SK-N-SH (cell line): ENCODE measurements at regions not wholly inside any gene's neighbourhood (a gene's known extent, or its start where the extent isn't known, plus 50 kb on each side); places are given as distances from the start of the nearest gene placed in this dataset.

Experiments used
- CTCF ChIA-PET: fragments of 300-600, 350-600 bp; formaldehyde crosslinking; extraction: SDS; loops from one replicate; lab custom pipeline; 2021; lab: Yijun Ruan, JAX
- POLR2A ChIA-PET: fragments of 350-600 bp; sonication (Branson Sonifier 250); formaldehyde crosslinking; extraction: SDS; loops from one replicate; lab custom pipeline; 2020; ENCODE audit warnings: antibody characterized with exemption, inconsistent platforms; lab: Yijun Ruan, JAX
- DNase-seq: peaks from one replicate; pipeline ENCODE4 v3.0.0; 2012
- H2AFZ ChIP-seq: fragments of 200-600 bp; sonication (generic); 2 replicates; pipeline ENCODE4 v1.8.1; 2016; ENCODE audit warnings: antibody characterized with exemption, mild to moderate bottlenecking, low read depth
- H3F3A ChIP-seq: fragments of 200-600 bp; sonication (generic); replicated peaks from 2 replicates; pipeline ENCODE3; 2016; ENCODE audit warnings: antibody characterized with exemption, mild to moderate bottlenecking; ENCODE audit not compliant: insufficient read depth
- H3K27ac ChIP-seq, 2 experiments: fragments of 200-500 bp in 1 of 2; fragments of 200-600 bp in 1 of 2; sonication (Bioruptor generic) in 1 of 2; sonication (generic), shearing (Covaris generic) in 1 of 2; 2 replicates each; pipeline versions ENCODE4 v1.5.1 to v1.6.1; 2014 to 2016; ENCODE audit warnings: low read depth in 2 of 2, inconsistent platforms in 1 of 2, low read length in 1 of 2, mild to moderate bottlenecking in 1 of 2, mixed read lengths in 1 of 2
- H3K27me3 ChIP-seq: fragments of 200-600 bp; sonication (generic), shearing (Covaris generic); 2 replicates; pipeline ENCODE4 v1.6.1; 2016; ENCODE audit warnings: mixed run types; ENCODE audit not compliant: insufficient read depth
- H3K36me3 ChIP-seq, 2 experiments: fragments of 200-500 bp in 1 of 2; fragments of 200-600 bp in 1 of 2; sonication (Bioruptor generic) in 1 of 2; sonication (generic) in 1 of 2; replicated peaks in 1 of 2; 2 replicates each; pipeline versions ENCODE3 to v1.5.1; 2014 to 2016; ENCODE audit warnings: low read length in 1 of 2, mild to moderate bottlenecking in 1 of 2; ENCODE audit not compliant: insufficient read depth in 2 of 2, control insufficient read depth in 1 of 2
- H3K4me1 ChIP-seq, 2 experiments: fragments of 200-500 bp in 1 of 2; fragments of 200-600 bp in 1 of 2; sonication (Bioruptor generic) in 1 of 2; sonication (generic), shearing (Covaris generic) in 1 of 2; 2 replicates each; pipeline versions ENCODE4 v1.5.1 to v1.6.1; 2014 to 2016; ENCODE audit warnings: low read depth in 1 of 2, low read length in 1 of 2, mixed run types in 1 of 2; ENCODE audit not compliant: insufficient read depth in 2 of 2, control insufficient read depth in 1 of 2
- H3K4me2 ChIP-seq: fragments of 200-600 bp; sonication (generic), shearing (Covaris generic); 2 replicates; pipeline ENCODE4 v1.6.1; 2017; ENCODE audit warnings: mixed run types
- H3K4me3 ChIP-seq, 2 experiments: fragments of 200-500 bp in 1 of 2; fragments of 200-600 bp in 1 of 2; sonication (Bioruptor generic) in 1 of 2; sonication (generic), shearing (Covaris generic) in 1 of 2; 2 replicates each; pipeline versions ENCODE4 v1.5.1 to v1.8.1; 2014 to 2016; ENCODE audit warnings: low read depth in 2 of 2, inconsistent platforms in 1 of 2, low read length in 1 of 2, mild to moderate bottlenecking in 1 of 2, mixed read lengths in 1 of 2, moderate library complexity in 1 of 2
- H3K79me2 ChIP-seq: fragments of 200-600 bp; sonication (generic); 2 replicates; pipeline ENCODE4 v1.8.1; 2017; ENCODE audit warnings: mild to moderate bottlenecking; ENCODE audit not compliant: insufficient read depth
- H3K9ac ChIP-seq: fragments of 200-600 bp; sonication (generic); 2 replicates; pipeline ENCODE4 v1.6.1; 2017; ENCODE audit warnings: mixed run types
- H3K9me2 ChIP-seq: fragments of 200-600 bp; sonication (generic); 2 replicates; pipeline ENCODE4 v1.6.1; 2017; ENCODE audit warnings: mixed run types
- H3K9me3 ChIP-seq: fragments of 200-600 bp; sonication (generic); 2 replicates; pipeline ENCODE4 v1.6.1; 2017; ENCODE audit warnings: mixed run types, mild to moderate bottlenecking, moderate library complexity
- H4K20me1 ChIP-seq: fragments of 200-600 bp; sonication (generic); 2 replicates; pipeline ENCODE4 v1.6.1; 2017; ENCODE audit warnings: mild to moderate bottlenecking, mixed run types; ENCODE audit not compliant: insufficient read depth
- CHD2 ChIP-seq: fragments of 150-350 bp; IDR thresholded peaks from 2 replicates; pipeline ENCODE4 v1.6.1; 2018; ENCODE audit warnings: low read length; ENCODE audit not compliant: partially characterized antibody
- FOSL2 ChIP-seq: IDR thresholded peaks from 2 replicates; pipeline ENCODE4 v1.4.0; 2012; ENCODE audit warnings: low read depth, mild to moderate bottlenecking, moderate library complexity, borderline replicate concordance
- FOXJ3 ChIP-seq: sonication (generic); formaldehyde crosslinking; IDR thresholded peaks from 2 replicates; pipeline ENCODE4 v1.5.1; 2020; ENCODE audit warnings: mild to moderate bottlenecking, missing genetic modification reagents
- FOXM1 ChIP-seq: IDR thresholded peaks from 2 replicates; pipeline ENCODE4 v1.4.0; 2012; ENCODE audit warnings: low read depth, mild to moderate bottlenecking
- GABPA ChIP-seq: IDR thresholded peaks from 2 replicates; pipeline ENCODE4 v1.4.0; 2012; ENCODE audit warnings: low read depth, mild to moderate bottlenecking
- GATA2 ChIP-seq: sonication (generic); formaldehyde crosslinking; IDR thresholded peaks from 2 replicates; pipeline ENCODE4 v1.5.0; 2020; ENCODE audit warnings: mild to moderate bottlenecking, missing genetic modification reagents
- IRF3 ChIP-seq: fragments of 150-350 bp; IDR thresholded peaks from 2 replicates; pipeline ENCODE4 v1.6.1; 2016; ENCODE audit warnings: mild to moderate bottlenecking, low read depth, low read length
- MEF2A ChIP-seq: IDR thresholded peaks from 2 replicates; pipeline ENCODE4 v1.4.0; 2012; ENCODE audit warnings: low read depth, borderline replicate concordance
- NFIC ChIP-seq: IDR thresholded peaks from 2 replicates; pipeline ENCODE4 v1.4.0; 2012; ENCODE audit warnings: borderline replicate concordance
- NRF1 ChIP-seq: IDR thresholded peaks from 2 replicates; pipeline ENCODE4 v1.6.1; 2012; ENCODE audit warnings: low read depth, mild to moderate bottlenecking, low read length
- RAD21 ChIP-seq: IDR thresholded peaks from 2 replicates; pipeline ENCODE4 v1.6.1; 2012; ENCODE audit warnings: mild to moderate bottlenecking, low read length
- RCOR1 ChIP-seq: fragments of 150-350 bp; IDR thresholded peaks from 2 replicates; pipeline ENCODE4 v1.6.1; 2017; ENCODE audit warnings: antibody characterized with exemption, low read length
- RFX5 ChIP-seq: IDR thresholded peaks from 2 replicates; pipeline ENCODE4 v1.6.1; 2012; ENCODE audit warnings: mild to moderate bottlenecking, improper control_type of control experiment, low read length
- SIN3A ChIP-seq: IDR thresholded peaks from 2 replicates; pipeline ENCODE4 v1.6.1; 2012; ENCODE audit warnings: low read depth, mild to moderate bottlenecking, low read length, moderate library complexity, borderline replicate concordance
- TAF1 ChIP-seq: IDR thresholded peaks from 2 replicates; pipeline ENCODE4 v1.6.1; 2012; ENCODE audit warnings: low read depth, mild to moderate bottlenecking, low read length, moderate library complexity, borderline replicate concordance
- TCF12 ChIP-seq: IDR thresholded peaks from 2 replicates; pipeline ENCODE4 v1.4.0; 2012
- USF2 ChIP-seq: fragments of 150-350 bp; IDR thresholded peaks from 2 replicates; pipeline ENCODE4 v1.6.1; 2017; ENCODE audit warnings: antibody characterized with exemption, low read length, low read depth, borderline replicate concordance
- YY1 ChIP-seq: IDR thresholded peaks from 2 replicates; pipeline ENCODE4 v1.4.0; 2012; ENCODE audit warnings: low read depth, mild to moderate bottlenecking
- ZBTB33 ChIP-seq: IDR thresholded peaks from 2 replicates; pipeline ENCODE4 v1.4.0; 2012; ENCODE audit warnings: low read depth, borderline replicate concordance
- WGBS: methylation state at CpG from one replicate; pipeline ENCODE4 v1.1.6; 2017; ENCODE audit warnings: low lambda C conversion rate; 5-methylcytosine and 5-hydroxymethylcytosine counted together

- Histone ChIP-seq H4K20me1 (no peaks in the 10 kb centered on the region), H3F3A (no peaks in the 10 kb centered on the region), H3K4me3 (no peak overlapping the region), H3K27me3 (no peaks in the 10 kb centered on the region), H3K9ac (no peak overlapping the region), H3K79me2 (no peaks in the 10 kb centered on the region), H3K9me2 (no peaks in the 10 kb centered on the region), H3K4me2 (no peak overlapping the region), H3K27ac (no peak overlapping the region), H3K9me3 (no peaks in the 10 kb centered on the region), H2AFZ (no peak overlapping the region), H3K4me1 (no peaks in the 10 kb centered on the region; a peak in 1 of 4 replicates), H3K36me3 (no peaks in the 10 kb centered on the region)
- CTCF ChIA-PET = interaction anchor here (1.0 to 1.9 kb wide), 3 partner anchors 10 to 12 kb away, joined by 3 to 5 read pairs (median 4); no protein-coding TSS in a partner anchor
- WGBS = 7% methylated on average over 2 of the region's 2 CpGs
- POLR2A ChIA-PET = no interaction called here
- no peak for TF ChIP-seq FOXM1
- DNase-seq = no peak
Measured at GRCh38 chr20:40807821-40808170, 118.8 kb upstream of the MAFB start.

- POLR2A ChIA-PET = no interaction called here
Measured at GRCh38 chr20:40808936-40809335, 119.9 kb upstream of the MAFB start.

More at GRCh38 chr20:40808936-40809335, 119.9 kb upstream of the MAFB start:
- WGBS = 15% methylated on average over 6 of the region's 6 CpGs
- H3K9ac ChIP-seq = no peak overlapping the region
- H3K4me3 ChIP-seq = no peak overlapping the region
- no peaks in the 10 kb centered on the region for H3K36me3 ChIP-seq
- no peak for TF ChIP-seq YY1
- no peak for TF ChIP-seq NFIC
- no peak for TF ChIP-seq FOXM1
- TF ChIP-seq USF2 = no peak
- TF ChIP-seq ZBTB33 = no peak
- TF ChIP-seq IRF3 = no peak
- no peak for TF ChIP-seq TCF12
- TF ChIP-seq MEF2A = no peak
- no peak for TF ChIP-seq FOSL2
- no peak for TF ChIP-seq CHD2
- TF ChIP-seq GATA2 = no peak
- TF ChIP-seq GABPA = no peak
- no peak for TF ChIP-seq FOXJ3 (CRISPR knock-in tag)
- no peak for TF ChIP-seq RCOR1
- TF ChIP-seq RFX5 = no peak
- TF ChIP-seq NRF1 = no peak
- TF ChIP-seq RAD21 = no peak
- no peak for TF ChIP-seq SIN3A
- TF ChIP-seq TAF1 = no peak
- H3K9me2 ChIP-seq = no peaks in the 10 kb centered on the region
- peaks cover 0 to 10% of the 10 kb centered on the region in 2 experiments; a peak in 2 of 4 replicates for H3K4me1 ChIP-seq
- no peaks in the 10 kb centered on the region for H4K20me1 ChIP-seq
- DNase-seq = no peak
- no peaks in the 10 kb centered on the region for H3K27me3 ChIP-seq
- no peaks in the 10 kb centered on the region for H3F3A ChIP-seq
- CTCF ChIA-PET = interaction anchor here (0.9 to 1.7 kb wide), 2 partner anchors 65 to 136 kb away, joined by 3 to 6 read pairs; no protein-coding TSS in a partner anchor
- H3K4me2 ChIP-seq = no peak overlapping the region
- H3K9me3 ChIP-seq = no peaks in the 10 kb centered on the region
- no peaks in the 10 kb centered on the region for H3K79me2 ChIP-seq
- no peak overlapping the region for H2AFZ ChIP-seq
- no peak overlapping the region for H3K27ac ChIP-seq
